ENCODE measurements at regions not wholly inside any gene's neighbourhood (a gene's known extent, or its start where the extent isn't known, plus 50 kb on each side); places are given as distances from the start of the nearest gene placed in this dataset.

DNA sequence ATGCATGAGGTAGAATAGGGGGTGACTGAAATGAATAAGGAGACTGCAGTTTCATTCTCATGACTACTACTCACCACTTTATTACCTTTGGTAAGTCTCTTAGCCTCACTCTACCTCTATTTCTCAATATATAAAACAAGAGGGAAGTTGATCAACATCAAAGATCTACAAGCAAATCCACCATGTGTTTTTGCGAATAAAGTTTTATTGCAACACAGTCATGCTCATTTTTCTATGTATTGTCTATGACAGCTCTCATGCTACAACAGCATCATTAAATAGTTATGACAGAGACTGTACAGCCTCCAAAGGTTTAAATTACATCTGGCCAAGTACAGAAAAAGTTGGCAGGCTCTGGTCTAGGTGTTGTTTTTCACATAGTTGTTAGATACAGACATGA lies 72.6 kb upstream of the CPEB2 start:
- no peak for DNase-seq
- in situ Hi-C loops (cut with MboI; ENCODE audit: low pct_unique_long_range_greater_than_20kb, low sequenced_read_pairs) = no loop called here

DNA sequence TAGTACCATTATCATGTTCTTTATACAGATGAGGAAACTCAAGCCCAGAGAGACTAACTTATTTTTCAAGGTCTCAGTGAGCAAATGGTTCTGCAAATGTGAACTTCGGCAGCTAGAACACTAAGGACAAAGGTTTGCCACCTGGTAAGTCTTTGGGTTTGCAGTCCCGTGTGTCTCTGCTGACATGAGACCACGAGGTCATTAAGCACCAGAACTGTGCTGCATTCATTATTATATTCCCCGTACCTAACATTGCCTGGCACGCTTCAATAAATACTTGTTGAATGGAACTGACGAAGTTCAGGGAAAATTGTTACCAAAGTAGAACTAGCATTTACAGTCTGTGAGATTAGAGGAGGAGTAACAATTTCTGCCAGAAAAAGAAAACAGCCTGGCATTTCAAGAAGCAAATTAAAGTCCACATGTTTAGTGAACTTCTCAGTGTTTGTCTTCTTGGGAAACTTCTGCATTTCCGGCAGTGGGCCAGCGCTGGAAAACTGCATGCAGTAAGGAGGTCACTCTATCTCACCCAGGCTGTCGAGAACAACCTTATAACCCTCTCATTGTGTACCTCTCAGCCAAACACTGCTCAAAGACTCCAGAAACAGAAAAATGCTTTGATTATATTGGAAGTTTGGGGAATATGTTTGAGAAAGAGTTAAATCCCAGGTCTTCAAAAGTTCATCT lies 67.4 kb upstream of the CPEB2 start:
- in situ Hi-C loops (cut with MboI; ENCODE audit: low pct_unique_long_range_greater_than_20kb, low sequenced_read_pairs) = no loop called here
- no peak for DNase-seq

DNA sequence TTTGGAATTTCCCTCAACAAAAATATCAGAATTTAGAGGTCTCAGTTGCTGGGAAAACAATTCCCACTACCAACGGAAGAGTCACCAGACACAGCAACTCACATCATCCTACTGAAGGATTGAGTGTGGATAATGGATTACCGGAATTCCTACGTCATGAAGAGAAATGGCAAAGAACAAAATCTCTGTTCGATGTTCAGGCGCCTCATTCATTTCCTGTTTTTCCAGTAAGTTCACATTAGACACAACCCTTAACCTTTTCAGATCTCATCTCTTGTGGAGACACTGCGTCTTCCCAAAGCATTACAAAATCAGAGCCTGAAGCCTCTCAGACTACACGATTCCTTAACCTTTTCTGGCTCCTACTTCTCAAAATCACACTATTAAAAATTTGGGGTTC lies 58.5 kb upstream of the CPEB2 start:
- DNase-seq = no peak
- in situ Hi-C loops (cut with MboI; ENCODE audit: low pct_unique_long_range_greater_than_20kb, low sequenced_read_pairs) = no loop called here

DNA sequence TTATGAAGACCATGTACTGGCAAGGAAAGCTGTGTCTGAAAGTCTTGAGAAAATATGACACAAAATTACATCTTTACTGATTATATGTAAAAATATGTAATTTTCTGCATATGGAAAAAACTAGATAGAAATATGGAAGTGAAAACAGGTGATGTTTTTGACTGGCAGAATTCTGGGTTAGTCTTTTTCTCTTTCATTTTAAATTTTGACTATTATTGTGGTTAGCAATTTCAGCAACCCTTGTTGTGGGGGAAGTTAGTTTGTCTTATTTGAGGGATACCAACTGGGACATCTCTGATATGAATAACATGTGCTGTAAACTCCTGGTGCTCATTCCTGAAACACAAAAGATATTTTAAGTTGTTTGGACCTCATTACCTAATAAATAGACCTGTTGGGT lies 49.9 kb upstream of the CPEB2 start:
- in situ Hi-C loops (cut with MboI; ENCODE audit: low pct_unique_long_range_greater_than_20kb, low sequenced_read_pairs) = no loop called here
- DNase-seq = no peak

Data from KBM-7 (cell line).